ENCODE measurements at regions not wholly inside any gene's neighbourhood (a gene's known extent, or its start where the extent isn't known, plus 50 kb on each side); places are given as distances from the start of the nearest gene placed in this dataset.
A peak's percentile ranks its signal among the peaks of the same experiment; 100 is the strongest.

DNA sequence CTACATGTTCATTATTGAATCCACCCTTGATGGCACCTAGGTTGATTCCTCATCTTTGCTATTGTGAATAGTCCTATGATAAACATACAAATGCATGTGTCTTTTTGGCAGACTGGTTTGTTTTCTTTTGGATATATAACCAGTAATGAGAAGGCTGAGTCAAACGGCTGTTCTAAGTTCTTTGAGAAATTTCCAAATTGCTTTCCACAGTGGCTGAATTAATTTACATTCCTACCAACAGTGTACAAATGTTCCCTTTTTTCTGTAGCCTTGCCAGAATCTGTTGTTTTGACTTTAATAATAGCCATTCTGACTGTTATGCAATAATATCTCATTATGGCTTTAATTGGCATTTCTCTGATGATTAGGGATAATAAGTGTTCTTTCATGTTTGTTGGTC is 184.9 kb downstream of the CASP12 start:
- peak; percentile 12 for DNase-seq (ENCODE audit: low read depth)
- TF ChIP-seq, protein P1, sequence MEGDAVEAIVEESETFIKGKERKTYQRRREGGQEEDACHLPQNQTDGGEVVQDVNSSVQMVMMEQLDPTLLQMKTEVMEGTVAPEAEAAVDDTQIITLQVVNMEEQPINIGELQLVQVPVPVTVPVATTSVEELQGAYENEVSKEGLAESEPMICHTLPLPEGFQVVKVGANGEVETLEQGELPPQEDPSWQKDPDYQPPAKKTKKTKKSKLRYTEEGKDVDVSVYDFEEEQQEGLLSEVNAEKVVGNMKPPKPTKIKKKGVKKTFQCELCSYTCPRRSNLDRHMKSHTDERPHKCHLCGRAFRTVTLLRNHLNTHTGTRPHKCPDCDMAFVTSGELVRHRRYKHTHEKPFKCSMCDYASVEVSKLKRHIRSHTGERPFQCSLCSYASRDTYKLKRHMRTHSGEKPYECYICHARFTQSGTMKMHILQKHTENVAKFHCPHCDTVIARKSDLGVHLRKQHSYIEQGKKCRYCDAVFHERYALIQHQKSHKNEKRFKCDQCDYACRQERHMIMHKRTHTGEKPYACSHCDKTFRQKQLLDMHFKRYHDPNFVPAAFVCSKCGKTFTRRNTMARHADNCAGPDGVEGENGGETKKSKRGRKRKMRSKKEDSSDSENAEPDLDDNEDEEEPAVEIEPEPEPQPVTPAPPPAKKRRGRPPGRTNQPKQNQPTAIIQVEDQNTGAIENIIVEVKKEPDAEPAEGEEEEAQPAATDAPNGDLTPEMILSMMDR (conservative IDR thresholded peaks at IDR 0.05; ENCODE audit: low read length) = no peak
- no peak overlapping the region for H3K4me3 ChIP-seq (ENCODE audit: low read length)

DNA sequence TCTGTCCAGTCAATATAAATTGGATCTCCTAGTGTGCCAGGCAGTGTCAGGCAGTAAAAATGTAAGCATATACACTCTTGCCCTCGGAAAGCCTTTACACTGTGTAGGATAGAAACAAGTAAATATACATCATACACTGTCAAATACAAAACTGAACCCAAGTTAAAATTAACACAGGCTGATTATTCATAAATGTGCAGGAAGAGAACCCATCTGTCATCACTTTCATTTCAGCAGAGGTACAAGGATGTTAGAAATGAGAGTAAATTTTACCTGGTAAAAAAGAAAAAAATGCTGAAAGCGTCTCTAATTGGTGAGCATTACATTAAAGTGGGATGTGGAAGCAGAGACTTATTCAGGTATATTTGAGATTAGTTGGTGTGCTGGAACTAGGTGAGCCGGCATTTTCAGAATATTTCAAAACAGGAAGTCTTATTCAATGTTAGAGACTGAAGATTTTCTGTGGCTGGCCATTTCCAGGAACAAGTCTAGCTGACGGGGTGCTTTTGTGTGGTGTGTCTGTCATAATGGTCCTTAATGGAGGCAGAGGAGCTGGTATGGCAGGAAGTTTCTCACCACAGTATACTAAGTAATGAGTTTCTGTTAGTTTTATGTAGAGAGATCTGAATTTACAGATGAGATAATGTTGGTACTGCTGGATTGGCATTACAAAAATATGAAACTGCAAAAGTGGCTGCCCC is 192.6 kb downstream of the CASP12 start:
- peak; percentile 1 for DNase-seq (ENCODE audit: low read depth)
- no peak overlapping the region for H3K4me3 ChIP-seq (ENCODE audit: low read length)
- TF ChIP-seq, protein P1 (conservative IDR thresholded peaks at IDR 0.05; ENCODE audit: low read length) = no peak

DNA sequence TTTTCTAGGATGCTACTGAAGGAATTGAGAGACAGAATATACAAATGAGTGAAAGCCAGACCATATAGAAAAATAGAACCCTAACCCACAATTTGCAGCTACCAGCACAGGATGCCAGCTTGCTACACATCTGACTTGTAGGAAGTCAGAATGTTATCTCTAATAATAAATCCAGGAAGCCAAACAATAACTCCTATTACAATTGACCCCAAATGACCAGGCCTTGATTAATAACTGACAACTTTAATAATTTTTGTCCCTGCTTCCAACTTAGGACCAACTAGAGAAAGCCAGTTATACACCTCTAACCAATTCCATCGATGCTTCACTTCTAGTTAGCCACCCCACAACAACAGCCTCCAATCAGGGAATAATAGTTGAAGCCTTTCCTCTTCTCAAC is 193.4 kb downstream of the CASP12 start:
- TF ChIP-seq, protein P1 (conservative IDR thresholded peaks at IDR 0.05; ENCODE audit: low read length) = no peak
- no peak overlapping the region for H3K4me3 ChIP-seq (ENCODE audit: low read length)
- DNase-seq (ENCODE audit: low read depth) = no peak

DNA sequence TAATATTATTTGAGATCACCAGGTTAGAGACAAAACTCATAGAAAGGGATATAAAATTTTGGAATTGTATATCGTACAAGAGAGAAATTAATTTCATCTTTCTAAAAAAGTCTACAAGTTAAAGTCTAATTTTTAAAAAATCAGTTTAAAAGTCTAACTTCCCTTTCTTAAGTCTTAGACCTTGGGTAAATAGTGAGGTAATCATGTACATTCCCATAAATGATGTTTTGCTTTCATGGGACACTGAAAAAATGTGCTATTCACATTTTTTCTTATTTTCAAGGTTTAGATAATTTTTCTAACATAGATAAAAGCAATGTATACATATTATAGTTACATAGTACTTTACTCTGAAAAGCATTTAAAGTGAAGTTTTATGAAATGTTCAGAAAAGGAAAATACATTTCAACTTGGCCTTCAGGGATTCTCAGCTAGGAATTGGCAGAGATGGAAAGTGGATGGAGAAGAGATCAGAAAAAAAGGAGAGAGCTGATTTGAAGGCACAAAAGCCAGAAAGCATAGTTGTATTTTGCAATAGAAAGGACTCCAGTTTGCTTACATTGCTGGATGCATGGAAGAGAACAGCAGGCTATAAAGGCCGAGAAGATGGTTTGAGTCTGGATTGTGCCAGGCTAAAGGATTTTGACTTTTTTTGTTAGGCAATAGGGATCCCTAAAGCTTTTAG is 194.0 kb downstream of the CASP12 start:
- no peak for DNase-seq (ENCODE audit: low read depth)
- H3K4me3 ChIP-seq (ENCODE audit: low read length) = no peak overlapping the region
- TF ChIP-seq, protein P1 (conservative IDR thresholded peaks at IDR 0.05; ENCODE audit: low read length) = no peak

DNA sequence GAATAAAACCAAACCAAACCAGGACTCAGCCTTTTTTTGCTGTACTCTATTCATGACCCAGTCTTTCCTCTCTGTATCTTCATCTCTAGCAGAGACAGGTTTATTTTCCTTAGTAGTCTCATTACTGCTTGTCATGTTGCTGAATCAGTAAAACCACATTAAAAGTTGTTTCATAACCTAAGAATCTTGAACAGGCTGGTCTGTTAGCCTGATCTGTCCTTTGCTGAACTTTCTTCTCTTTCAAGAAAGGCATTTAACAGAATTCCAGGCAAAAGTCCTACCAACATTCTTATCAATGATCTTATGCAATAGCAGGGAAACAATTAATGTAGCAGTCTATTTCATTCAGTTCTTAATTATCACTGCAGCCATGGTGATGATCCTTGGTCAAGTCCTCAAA is 197.7 kb downstream of the CASP12 start:
- DNase-seq (ENCODE audit: low read depth) = peak; percentile 66
- TF ChIP-seq, protein P1 (conservative IDR thresholded peaks at IDR 0.05; ENCODE audit: low read length) = no peak

DNA sequence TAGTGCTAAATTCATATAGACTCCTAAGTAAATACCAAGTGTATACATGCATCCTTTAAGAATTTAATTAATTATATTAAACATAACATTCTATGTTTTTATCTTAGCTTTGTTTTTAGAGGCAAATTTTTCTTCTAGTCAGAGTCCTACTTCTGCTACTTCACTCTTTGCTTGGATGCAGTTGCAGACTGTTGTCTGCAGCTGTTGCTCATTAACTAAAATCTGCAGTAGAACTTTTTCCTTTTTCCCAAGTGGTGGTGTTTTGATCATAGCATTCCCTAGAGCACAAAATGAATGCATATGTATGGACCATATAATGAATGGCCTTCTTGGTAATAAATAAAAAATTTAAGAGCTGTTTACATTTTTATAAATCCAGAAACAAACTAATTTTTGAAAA is 198.3 kb downstream of the CASP12 start:
- no peak overlapping the region for H3K4me3 ChIP-seq (ENCODE audit: low read length)
- TF ChIP-seq, protein P1 (conservative IDR thresholded peaks at IDR 0.05; ENCODE audit: low read length) = no peak
- DNase-seq (ENCODE audit: low read depth) = peak; percentile 3

More for the DNA sequence above, 197.7 kb downstream of the CASP12 start:
- no peak overlapping the region for H3K4me3 ChIP-seq (ENCODE audit: low read length)

DNA sequence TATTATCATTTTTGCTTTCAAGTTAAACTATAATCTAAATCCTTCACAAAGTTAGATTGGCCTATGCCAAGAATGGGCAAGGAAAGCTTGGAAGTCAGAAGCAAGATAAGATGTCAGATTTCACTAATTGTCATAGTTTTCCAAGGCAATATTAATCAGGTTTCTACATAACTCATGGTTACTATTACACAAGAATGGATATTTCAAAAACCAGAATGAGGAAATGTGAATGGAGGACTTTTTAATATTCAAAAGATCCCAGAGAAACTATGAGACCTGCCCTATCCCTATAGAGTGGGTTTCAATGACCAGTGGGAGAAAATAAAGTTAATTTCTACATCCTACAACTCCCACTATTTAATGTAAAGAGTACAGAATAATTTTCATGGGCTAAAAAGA is 203.2 kb downstream of the CASP12 start:
- DNase-seq (ENCODE audit: low read depth) = peak; percentile 5
- H3K4me3 ChIP-seq (ENCODE audit: low read length) = no peak overlapping the region
- TF ChIP-seq, protein P1 (conservative IDR thresholded peaks at IDR 0.05; ENCODE audit: low read length) = no peak

All from AG10803 (cell line).